Right hindlimb (tissue), 1 donor: ENCODE measurements at regions not wholly inside any gene's neighbourhood (a gene's known extent, or its start where the extent isn't known, plus 50 kb on each side); places are given as distances from the start of the nearest gene placed in this dataset.
"Not testable (repeated sequence)": the region's sequence is repeated elsewhere in the genome, so short reads cannot be mapped to it uniquely, and the experiment has no call there.

Experiments
- DNase-seq: peaks from one replicate; pipeline ENCODE4 v3.0.0-alpha.2; 2018

- DNase-seq: no peak
Observed at GRCh38 chr2:204370172-204370718, 175.0 kb upstream of the PARD3B start.

GRCh38 chr2:204373942-204374341, 171.3 kb upstream of the PARD3B start:
- no peak for DNase-seq

GRCh38 chr2:204380141-204380881, 165.0 kb upstream of the PARD3B start:
- DNase-seq: no peak

- DNase-seq: no peak
Observed at GRCh38 chr2:204386668-204387067, 158.6 kb upstream of the PARD3B start.

- no peak for DNase-seq
Observed at GRCh38 chr2:204389120-204389519, 156.2 kb upstream of the PARD3B start.

- DNase-seq: no peak
Observed at GRCh38 chr2:204389856-204390255, 155.4 kb upstream of the PARD3B start.

GRCh38 chr2:204395539-204395938, 149.7 kb upstream of the PARD3B start:
- no peak for DNase-seq

- DNase-seq: no peak
Observed at GRCh38 chr2:204401114-204401513, 144.2 kb upstream of the PARD3B start.

GRCh38 chr2:204407204-204408014, 137.9 kb upstream of the PARD3B start:
- DNase-seq: no peak

GRCh38 chr2:204412782-204413181, 132.5 kb upstream of the PARD3B start:
- not testable (repeated sequence) for DNase-seq

GRCh38 chr2:204415406-204416181, 129.7 kb upstream of the PARD3B start:
- no peak for DNase-seq

- no peak for DNase-seq
Observed at GRCh38 chr2:204416236-204416635, 129.0 kb upstream of the PARD3B start.

GRCh38 chr2:204425821-204426220, 119.5 kb upstream of the PARD3B start:
- no peak for DNase-seq

GRCh38 chr2:204428675-204429074, 116.6 kb upstream of the PARD3B start:
- DNase-seq: no peak

- no peak for DNase-seq
Observed at GRCh38 chr2:204431529-204431928, 113.7 kb upstream of the PARD3B start.

GRCh38 chr2:204432196-204432595, 113.1 kb upstream of the PARD3B start:
- no peak for DNase-seq

GRCh38 chr2:204434660-204435462, 110.4 kb upstream of the PARD3B start:
- DNase-seq: no peak

GRCh38 chr2:204436230-204436629, 109.0 kb upstream of the PARD3B start:
- no peak for DNase-seq

GRCh38 chr2:204437408-204437807, 107.9 kb upstream of the PARD3B start:
- no peak for DNase-seq

GRCh38 chr2:204437815-204438756, 107.2 kb upstream of the PARD3B start:
- no peak for DNase-seq

- DNase-seq: no peak
Observed at GRCh38 chr2:204441316-204441715, 104.0 kb upstream of the PARD3B start.
